Kidney tubule cell (primary cell): ENCODE measurements at regions not wholly inside any gene's neighbourhood (a gene's known extent, or its start where the extent isn't known, plus 50 kb on each side); places are given as distances from the start of the nearest gene placed in this dataset.
A peak's percentile ranks its signal among the peaks of the same experiment; 100 is the strongest.

Experiments
- DNase-seq: peaks from one replicate; pipeline ENCODE4 v3.0.0-alpha.2; 2018; ENCODE audit warnings: low spot score

- DNase-seq, result no peak
These were observed 58.5 kb downstream of the PSMG1 start for GRCh38 chr21:39124681-39125251.

DNA sequence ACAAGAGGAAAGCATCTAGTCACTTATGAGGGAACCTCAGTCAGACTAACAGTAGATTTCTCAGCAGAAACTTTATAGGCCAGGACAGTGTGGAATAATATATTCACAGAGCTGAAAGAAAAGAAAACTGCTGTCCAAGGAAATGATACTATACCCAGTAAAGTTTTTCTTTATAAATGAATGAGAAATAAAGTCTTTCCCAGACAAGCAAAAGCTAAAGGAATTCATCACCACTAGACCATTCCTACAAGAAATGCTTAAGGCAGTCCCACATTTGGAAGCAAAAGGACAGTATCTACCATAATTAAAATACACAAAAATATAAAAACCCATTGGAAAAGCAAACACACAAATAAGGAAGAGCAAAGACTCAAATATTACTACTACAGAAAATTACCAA is 59.9 kb downstream of the PSMG1 start:
- DNase-seq, result no peak

DNA sequence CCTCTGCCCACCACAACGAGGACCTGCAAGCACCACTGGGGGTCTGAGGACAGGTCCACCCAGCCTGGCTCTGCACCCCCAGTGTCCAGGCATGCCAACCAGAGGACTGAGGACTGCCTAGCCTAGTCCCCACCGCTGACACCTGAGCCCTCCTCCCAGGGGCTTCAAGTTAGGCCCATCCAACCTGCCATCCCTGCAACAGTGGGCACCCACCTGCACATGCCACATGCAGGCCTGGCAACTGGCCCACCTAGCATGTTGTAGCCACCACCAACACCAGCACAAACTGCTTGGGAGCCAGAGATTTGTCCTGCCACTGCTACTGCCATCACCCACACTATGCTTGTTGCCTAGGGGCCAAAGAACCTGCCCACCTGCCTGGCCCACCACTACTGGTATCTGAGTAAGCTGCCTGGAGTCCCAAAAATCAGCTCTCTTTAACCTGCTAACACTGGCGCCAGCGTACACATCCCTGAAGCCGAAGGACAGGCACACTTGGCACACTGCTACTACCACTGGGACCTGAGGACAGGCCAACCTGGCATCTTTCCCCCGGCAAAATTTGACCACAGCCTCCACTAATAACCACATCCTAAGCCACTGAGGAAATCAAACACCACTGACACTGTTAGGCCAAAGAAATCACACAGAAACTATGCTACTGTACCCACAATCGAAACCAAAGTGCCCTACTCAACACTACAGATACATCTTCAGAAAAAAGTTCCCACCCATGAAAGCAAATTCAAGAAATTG is 61.5 kb downstream of the PSMG1 start:
- DNase-seq, result no peak

- DNase-seq, result no peak
These were observed 62.2 kb downstream of the PSMG1 start for GRCh38 chr21:39120876-39121599.

GRCh38 chr21:39119891-39120290 is 63.4 kb downstream of the PSMG1 start:
- no peak for DNase-seq

DNA sequence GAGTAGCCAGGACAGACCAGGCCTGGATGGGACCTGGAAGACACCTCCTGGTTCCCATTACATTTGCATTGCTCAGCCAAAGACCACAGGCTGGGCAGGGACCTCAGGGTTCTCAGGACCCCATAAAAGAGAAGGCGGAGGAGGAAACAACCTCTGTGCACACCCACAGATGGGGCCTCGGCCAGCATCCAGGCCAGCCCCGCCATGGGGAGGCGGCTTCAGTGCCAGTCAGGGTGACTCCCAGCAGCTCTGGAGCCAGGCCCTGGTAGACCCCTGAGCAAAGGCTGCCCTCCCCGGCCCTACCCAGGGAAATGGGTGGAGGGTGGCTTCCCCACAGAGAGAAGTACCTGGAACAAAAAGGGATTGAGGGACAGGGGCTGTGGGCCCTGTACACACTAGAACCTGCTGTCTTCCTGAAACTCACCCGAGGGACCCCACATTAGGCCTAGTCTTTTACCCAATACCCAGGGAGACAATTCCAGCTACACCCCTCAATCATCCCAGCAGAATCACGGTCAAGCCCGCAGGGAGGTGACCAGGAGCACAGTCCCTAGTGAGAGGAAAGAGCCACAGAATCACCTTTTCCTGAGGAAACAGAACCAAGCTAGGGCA is 64.5 kb downstream of the PSMG1 start:
- DNase-seq, result no peak

DNA sequence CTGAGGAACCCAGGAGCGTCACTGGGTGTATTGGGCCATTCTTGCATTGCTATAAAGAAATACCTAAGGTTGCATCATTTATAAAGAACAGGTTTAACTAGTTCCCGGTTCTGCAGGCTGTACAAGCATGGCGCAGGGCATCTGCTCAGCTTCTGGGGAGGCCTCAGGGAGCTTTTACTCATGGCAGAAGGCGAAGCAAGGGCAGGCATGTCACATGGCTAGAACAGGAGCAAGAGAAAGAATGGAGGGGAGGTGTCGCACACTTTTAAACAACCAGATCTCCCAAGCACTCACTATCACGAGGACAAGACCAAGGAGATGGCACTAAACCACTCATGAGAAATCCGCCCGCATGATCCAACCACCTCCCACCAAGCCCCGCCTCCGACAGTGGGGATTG is 65.2 kb downstream of the PSMG1 start:
- DNase-seq, result no peak

DNA sequence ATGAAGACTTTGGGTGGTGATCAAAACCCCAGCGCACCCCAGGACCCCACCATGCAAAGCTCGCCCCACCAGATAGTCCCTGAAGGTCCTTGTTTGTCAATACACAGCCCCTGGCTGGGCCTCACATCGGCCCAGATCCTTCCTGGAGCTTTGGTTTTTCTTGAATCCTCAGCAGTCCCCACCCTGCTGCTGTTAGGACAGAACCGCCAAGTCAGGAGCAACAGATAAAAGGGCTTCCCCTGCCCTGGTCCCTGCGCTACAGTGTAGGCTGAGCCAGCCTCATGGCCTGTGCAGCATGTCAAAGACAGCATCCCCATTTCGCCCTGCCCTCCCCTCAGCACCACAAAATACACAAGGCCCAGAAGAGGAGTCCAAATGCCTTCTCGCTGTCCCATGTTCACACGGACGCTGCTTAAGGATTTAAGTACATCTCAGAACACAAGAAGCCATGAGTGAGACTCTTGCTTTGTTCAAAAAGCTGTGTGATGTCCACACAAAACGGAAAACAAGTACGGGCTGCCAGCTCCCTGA is 65.7 kb downstream of the PSMG1 start:
- no peak for DNase-seq

DNA sequence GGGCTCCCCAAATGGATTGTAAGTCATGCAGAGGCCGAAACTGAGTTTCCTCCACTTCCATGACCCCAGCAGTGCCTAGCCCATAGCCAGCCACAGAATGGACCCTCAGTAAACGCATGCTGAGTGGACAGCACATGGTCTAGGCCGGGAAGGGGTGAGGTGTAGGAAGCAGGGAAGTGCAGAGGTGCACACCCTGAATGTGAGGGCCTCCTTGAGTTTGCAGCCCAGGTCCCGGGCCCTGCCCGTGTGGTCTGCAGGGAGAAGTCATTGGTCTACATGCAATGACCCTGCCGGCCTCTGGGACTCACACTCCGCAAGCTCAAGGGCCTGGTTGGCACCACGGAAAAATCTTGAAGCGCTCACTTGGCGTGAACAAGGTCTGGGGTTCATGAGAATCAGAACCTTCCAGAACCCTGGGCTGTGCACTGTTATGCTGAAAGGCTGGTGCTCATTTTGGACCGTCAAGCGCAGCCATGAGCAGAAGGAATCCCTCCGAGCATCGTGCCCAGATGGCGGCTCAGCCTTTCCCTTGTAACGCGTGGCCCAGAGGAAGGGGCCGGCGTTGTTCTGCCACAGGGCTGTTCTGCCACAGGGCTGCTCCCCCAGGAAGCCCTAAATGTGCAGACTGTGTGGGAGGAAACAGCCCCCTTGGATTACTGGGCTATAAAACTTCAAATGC is 66.4 kb downstream of the PSMG1 start:
- DNase-seq, result no peak

DNA sequence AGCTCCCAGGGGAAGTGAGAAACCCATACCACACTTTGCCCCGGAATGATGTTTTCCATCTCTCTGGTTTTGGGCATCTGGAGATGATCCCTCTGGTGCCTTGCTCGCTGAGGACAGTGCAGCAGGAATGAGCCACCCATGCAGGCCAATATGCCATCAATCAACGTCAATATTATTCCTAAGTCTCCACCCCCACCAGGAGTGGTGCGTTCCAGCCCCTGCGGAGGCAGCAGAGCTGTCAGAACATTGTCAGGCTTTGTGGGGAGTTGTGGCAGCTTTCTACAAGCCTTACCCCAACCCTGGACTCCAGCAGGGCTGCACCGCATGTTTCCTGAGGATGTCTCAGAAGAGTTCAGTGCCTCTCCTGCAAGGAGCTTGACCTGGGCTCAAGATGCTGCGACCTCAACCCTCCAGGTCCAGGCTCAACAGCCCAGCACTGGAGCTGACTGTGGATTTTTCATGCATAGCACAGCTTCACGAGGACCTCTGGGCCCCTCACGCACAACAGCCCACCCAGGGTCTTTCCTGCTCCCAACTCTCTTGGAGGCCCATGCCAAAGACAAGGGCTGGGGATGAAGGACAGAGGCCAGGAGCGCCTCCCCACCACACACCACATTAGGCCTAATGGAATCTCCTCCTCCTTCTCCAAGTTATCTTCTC is 67.5 kb downstream of the PSMG1 start:
- no peak for DNase-seq

DNA sequence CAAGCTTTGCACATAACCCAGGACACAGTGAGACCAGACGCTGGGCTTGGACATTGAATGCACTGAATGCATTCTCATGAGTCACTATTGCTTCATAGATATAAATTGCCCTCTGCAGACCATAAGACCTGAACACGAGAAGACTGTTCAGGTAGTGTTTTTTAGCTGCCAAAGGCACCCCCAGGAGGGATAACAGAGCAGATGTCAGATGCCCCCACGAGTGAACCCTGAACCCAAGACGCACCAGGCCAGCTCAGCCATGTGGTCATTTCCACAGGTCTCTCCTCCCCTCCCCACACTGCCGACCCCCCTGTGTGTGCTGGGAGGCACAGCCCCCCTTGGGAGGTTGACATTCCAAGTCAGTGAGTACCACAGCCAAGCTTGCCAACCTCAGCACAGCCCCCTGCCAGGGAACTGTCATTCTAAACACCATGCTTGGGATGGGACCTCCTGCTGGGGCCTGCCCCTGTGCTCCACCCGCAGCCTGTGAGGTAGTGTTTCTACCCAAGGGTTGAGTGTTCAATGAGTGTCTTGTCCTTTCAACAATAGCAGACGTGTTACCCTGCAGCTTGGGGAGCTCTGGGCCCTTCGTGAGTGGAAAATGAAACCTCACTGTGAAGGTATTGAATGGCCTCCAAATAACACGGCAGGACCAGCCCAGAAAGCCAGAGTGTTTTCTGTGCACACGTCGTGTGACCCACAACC is 68.2 kb downstream of the PSMG1 start:
- peak; percentile 72 for DNase-seq

- no peak for DNase-seq
These were observed 71.2 kb downstream of the PSMG1 start for GRCh38 chr21:39111931-39112550.

- DNase-seq, result no peak
These were observed 72.8 kb downstream of the PSMG1 start for GRCh38 chr21:39110431-39110830.

GRCh38 chr21:39109596-39110210 is 73.5 kb downstream of the PSMG1 start:
- no peak for DNase-seq

DNA sequence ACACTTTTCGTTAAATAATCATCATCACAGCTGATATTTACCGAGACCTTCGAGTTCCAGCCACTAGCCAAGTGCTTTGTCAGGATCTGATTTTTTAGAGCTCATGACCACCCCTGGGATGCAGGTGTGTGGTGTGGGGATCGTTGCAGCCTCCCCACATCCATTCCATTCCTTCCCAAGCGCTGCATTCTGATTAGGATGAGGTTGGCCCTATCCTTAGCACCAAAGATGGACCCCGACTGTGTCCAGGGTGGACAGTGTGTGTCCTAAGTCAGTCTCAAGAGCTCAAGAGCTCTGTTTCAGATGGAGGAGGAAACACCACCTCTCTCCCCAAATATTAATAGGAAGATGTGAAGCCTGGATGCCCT is 74.1 kb downstream of the PSMG1 start:
- DNase-seq, result no peak

- no peak for DNase-seq
These were observed 74.7 kb downstream of the PSMG1 start for GRCh38 chr21:39108291-39109162.

GRCh38 chr21:39107739-39108138 is 75.5 kb downstream of the PSMG1 start:
- DNase-seq, result no peak

DNA sequence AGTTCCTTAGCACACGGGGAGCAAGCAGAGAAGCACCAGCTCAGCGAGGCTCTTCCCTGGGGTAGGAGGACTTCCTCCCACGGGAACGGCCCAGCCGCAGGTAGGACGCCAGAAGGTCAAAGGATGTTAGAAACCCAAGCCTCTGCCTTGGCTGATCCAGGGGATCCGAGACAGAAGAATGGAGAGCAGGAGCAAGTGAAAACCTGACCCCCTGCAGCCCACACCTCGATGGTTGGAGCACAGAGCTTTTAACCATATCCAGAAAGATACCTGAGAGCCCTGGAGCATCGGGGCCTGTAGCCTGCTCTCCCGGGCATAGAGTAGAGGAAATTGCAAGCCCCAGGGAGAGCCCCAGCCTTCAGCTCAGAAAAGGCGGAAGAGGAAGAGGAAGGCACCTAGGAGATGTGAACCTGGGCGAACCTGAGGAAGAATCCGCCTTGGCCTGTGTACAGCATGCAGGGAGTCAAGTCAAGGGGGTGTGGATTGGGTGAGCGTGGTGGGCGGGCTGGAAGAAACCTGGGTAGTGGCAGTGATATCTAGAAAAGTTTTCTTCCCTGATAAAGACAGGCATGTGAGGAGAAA is 76.3 kb downstream of the PSMG1 start:
- no peak for DNase-seq

DNA sequence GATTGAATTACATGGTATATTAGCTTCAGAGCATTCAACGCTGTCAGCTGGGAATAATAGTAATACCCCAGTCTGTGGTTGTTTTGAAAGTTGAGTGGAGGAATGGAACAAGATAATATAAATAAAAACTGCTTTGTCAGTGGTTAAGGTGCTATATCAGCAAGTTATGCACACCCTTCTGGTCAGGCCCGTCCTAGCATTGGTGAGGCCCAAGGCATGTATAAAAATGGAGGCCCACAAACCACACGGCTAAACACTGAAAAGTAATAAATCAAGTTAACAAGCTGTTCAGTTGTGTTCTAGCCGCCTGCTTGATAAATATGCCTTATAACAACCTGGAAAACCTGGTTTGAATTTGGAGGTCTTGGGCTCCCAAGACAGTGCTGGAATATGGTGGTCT is 77.4 kb downstream of the PSMG1 start:
- no peak for DNase-seq
